NCI-H510A treated with DMSO at 0.1 percent for 48 hours (cell line): ENCODE measurements at regions not wholly inside any gene's neighbourhood (a gene's known extent, or its start where the extent isn't known, plus 50 kb on each side); places are given as distances from the start of the nearest gene placed in this dataset.

ENCODE experiments used
- DNase-seq: peaks from one replicate; lab custom pipeline; 2025; lab: John Stamatoyannopoulos, UW

DNA sequence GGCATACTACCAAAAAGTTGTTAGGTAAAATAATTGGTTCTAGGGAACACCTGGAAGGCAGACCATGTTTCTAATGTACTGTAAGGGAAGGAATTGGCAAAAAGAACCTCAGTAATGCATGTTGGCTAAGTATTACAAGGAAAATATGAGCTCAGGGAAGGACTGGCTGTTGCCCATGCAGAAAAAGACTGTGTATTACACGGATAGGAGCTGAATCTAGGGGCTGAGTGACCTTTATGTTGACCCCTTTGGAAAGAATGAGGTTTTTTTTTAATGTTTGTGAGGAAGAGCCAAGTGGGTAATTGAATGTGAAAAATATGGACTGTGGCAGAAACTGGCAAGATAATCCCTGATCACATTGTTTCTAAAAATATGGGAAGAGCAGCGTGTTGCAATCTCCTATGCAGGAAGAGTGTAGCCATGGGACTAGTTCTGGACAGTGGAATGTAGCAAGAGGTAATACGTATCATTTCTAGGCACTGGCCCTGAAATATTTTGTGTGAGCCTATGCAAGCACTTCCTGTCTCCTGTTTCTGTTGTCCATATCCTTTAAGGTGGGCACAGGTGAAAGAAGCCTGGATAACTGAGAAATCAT, 95.1 kb upstream of the CNTNAP4 start:
- DNase-seq: no peak

DNA sequence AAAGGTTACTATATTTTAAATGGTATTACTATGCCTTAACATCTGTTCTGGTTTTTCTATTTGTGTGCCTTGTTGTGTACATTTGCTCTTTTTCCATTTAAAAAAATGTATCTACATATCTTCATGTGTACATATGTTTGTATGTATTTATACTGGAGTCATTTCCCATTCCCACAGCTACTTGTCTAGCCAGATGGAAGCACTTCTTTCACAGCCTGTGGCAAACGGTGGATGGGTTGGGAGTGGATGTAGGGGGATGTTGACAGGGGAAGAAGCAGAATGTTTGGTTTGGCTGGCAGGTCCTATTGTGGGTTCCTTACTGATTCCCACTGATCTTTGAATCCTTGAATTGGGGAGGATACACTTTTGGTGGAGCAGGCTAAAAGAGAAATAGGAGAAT, 93.6 kb upstream of the CNTNAP4 start:
- no peak for DNase-seq

DNA sequence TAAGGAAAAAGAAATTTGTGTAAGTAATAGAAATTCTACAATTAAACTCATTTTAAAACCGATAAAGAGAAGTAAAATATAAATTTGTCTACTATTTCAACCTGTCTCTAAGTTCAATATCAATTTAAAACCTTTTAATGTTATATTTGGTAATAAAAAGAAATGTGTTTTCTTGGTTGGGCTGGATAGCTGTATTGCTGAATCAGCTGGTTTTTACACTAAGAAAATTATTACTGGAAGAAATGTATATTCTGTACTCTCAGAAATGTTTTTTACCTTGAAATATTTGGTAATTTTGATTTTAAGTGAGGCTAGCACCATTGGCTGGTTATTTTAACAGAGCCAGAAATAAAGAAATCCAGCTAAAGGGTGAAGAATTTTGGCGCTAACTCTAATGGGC, 87.1 kb upstream of the CNTNAP4 start:
- no peak for DNase-seq

DNA sequence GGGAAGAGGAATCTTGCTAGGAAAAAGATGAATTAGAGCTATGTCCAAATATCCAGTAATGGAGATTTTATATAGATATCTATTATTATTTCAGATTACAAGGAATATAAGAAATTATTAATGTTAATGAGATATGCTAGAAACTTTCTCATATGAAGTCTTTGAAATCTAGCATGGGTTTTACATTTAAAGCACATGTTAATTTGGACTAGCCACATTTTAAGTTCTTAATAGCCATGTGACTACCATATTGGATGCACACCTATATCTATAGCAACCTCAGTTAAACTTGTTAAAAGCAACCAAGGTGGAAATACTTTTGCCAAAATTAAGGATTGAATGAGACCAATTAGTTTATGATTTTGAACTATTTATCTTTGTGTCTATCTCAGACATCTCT, 86.7 kb upstream of the CNTNAP4 start:
- DNase-seq: no peak

DNA sequence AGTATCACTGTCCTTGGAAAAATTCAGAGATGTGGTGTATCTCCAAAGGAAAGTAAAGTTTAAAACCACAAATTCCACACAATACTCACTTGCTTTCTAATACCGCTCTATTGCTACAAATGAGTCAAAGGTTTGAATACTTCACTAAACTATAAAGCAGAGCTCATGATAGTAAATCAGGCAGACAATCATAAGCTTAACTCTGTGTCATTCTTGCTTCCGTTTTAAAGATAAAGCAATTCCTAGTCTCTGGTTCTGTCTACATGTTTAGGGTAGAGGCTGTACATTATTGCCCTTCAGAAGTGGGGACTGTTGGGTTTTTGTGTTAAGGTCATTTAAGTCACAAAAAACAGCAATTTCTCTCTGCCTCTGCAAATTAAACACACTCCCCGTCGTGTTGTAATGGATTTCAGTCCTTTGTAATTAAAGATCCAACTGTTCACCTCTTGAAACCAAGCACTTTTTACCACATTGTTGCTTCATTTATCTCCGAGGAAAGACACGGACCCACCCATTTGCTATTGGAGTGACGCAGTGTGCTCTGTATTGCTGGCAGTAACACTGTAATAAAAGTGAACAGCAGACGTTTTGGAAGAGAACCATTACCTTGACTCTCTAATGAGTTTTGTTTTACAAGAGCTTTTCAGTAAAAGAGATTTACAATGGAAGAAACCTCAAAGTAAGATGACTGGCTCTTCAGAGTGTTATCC, 83.1 kb upstream of the CNTNAP4 start:
- no peak for DNase-seq

DNA sequence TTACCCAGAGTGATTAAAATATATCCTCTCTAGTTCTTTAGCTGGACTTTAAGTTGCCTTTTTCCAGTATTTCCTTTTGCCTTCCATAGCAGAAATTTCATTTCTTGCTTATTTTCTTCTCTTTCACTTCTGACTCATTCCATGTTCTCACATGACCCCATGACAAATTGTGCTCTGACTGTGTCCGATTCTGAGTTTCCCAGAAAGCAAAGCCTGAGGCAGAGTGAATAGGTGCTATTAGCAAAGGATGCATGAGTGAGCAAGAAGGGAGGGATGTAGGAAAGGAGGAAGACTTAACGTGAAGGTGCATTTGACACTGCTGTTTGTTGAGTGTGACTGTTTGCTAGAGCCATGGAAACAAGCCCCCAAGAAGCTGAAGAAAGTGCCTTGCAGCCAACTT, 82.6 kb upstream of the CNTNAP4 start:
- no peak for DNase-seq

DNA sequence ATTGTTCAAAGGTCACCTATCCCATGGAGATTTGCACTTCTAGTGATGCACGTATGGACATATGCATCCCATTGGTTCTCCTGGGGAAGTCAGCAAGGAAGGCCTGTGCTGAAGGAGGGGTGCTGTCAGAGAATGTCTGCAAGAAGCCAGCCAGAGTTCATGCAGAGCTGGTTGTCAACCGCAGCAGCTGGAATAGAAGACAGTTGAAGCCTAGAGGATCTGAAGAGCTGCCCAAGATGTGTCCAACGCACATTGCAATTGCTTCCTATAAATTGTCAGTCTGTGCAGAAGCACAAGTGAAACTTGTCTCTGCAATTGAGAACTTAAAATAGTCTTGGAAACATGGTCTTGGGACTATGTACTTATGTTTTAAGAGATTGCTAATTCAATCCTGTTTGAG, 82.1 kb upstream of the CNTNAP4 start:
- no peak for DNase-seq

DNA sequence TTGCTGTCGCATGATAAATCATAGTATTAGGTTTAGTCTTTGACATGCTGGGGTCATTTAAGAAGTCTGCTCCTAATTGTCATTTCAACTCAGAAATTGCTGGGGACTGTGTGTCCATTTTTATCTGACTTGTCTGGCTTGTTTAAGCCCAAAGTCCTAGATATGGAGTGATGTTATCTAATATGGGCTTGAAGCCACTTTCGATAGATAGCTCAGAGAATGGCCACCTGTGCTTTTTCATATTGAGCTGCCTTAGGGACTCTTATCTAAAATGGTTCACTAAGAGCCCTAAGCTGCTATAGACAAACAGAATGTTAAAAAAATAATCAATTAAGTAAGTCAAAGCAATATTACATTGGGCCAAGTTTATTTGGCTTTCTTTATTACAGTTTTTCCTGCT, 81.6 kb upstream of the CNTNAP4 start:
- DNase-seq: no peak

DNA sequence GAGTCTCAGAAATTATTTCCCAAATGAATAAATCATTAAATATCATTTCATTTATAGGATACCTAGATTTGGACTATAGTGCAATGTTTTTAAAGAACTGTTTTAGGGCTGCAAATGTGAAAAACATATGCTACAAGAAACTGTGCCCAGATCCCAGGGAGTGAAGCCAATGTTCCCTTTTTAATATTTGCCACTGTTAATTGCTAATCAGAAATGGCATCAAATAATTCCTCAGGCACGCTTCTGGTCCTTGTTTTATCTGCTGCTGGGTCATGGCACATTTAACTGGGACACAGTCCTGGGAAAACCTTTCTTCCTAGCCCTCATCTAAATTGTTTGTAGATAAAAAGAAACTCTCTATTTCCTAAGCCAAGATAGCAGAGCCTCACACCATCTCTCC, 79.3 kb upstream of the CNTNAP4 start:
- DNase-seq: no peak

DNA sequence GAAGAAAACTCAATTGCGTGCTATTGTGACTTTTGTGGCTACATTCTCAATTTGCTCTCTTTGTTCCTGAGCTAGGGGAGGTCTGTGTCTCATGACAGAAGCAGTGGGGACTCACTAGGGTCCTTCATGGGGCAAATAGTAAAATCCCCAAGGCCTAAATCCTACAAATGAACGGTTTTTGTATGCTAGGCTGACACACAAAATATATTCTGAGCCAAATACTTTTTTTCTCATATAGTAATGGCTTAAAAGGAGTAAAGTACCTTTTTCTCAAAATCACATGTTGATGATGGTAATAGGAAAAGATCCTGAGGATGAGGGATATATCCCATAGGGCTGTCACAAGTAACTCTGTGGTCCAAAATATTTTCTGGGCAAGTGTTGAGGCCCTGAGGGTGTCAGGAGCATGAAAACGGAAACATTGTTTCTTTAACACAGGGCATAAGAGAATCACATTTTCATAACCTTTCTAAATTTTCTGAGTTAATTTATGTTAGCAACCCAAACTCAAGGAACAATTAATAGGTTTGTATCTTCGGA, 77.5 kb upstream of the CNTNAP4 start:
- no peak for DNase-seq

DNA sequence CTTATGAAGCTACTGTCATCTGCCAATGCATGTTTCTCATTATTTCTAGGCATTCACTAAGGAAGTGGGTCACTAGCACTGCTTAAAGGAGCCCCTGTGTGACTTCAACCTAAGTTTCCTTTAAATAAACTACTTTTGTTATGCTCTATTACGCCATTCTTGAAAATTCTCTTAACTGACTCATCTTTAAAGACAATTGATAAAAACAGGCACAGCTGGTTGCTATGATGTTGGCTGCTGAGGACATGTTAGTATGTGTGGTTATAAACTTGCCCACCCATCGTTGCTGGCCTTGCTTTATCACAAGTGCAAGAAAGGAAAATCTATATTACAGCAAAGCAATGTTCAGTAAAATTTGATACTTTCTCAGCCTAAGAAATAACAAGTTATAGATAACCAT, 75.8 kb upstream of the CNTNAP4 start:
- DNase-seq: no peak

DNA sequence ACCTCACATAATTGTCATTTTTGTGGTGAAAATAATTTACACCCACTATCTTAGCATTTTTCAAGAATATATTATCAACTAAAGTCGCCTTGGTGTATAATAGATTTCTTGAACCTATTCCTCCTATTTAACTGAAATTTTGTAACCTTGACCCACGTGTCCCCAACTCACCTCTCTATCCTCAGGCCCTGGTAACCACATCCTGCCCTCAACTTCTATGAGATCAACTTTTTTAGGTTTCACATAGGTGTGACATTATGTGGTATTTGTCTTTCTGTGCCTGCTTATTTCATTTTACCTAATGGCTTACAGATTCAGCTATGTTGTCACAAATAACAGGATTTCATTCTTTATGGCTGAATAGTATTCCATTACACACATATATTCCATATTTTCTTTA, 73.0 kb upstream of the CNTNAP4 start:
- DNase-seq: no peak

DNA sequence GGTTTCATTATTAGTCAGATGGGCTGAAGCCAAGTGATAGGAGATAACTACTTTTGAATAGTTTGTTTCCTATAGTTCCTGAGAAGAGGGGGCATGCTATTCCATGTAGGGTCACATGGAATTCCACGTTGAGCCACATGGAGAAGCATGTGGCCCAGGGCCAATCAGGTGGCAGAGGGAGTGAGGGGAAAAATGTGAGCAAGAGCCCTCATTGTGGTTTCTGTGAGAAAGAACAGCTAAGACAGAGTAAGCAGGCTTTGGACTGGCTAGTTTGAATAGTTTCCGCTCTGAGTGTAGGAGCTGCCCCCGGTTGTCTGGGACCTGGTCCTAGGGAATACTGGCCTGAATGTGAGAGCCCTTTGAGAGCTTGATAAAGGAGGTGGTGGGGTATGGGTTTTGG, 69.9 kb upstream of the CNTNAP4 start:
- DNase-seq: no peak

DNA sequence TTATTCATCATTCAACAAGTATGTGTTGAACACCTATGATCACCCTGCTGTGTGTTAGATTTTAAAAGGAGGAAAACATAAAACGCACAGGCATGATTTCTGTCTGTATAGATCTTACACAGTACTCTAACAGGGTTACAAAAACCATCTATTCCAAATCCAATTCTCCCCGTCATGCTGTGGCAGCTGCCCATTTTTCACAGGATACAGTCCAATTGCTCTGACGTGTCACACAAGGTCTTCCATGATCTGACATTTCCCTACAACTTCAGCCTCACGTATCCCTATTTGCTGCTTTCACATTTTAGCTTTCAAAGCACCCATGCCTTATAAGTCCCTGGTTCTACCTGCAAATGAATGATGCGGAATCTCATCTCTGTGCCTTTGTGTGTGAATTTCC, 67.0 kb upstream of the CNTNAP4 start:
- no peak for DNase-seq

DNA sequence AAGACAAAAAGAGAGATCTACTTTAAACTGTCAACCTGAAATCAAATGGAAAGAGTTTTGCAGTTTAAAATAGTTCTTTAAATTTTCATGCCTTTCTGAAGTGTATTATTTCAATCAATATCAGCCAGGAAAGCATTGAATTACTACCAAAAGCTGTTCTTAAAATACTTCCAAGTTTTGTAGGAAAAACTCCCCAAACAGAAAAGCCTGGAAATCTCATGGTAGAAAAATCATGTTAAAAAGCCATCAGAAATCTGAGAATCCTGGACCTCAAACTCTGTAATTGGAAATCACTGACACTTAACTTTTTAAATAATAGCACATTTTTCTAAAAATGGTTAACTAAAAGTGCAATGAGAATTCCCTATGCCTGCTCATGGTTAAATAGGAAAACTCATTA, 63.3 kb upstream of the CNTNAP4 start:
- DNase-seq: no peak

DNA sequence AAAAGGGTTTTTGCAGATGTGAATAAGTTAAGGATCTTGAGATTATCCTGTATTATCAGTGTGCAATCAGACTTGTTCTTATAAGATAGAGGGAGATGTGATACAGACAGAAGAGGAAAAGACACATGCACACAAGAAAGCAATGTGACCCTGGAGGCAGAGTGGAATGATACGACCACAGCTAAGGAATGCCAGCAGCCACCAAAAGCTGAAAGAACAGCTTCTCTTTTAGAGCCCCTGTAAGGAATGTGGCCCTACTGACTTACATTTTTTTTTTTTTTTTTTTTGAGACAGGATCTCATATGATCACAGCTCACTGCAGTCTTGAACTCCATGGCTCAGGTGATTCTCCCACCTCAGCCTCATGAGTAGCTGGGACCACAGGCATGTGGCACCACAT, 62.3 kb upstream of the CNTNAP4 start:
- DNase-seq: no peak

DNA sequence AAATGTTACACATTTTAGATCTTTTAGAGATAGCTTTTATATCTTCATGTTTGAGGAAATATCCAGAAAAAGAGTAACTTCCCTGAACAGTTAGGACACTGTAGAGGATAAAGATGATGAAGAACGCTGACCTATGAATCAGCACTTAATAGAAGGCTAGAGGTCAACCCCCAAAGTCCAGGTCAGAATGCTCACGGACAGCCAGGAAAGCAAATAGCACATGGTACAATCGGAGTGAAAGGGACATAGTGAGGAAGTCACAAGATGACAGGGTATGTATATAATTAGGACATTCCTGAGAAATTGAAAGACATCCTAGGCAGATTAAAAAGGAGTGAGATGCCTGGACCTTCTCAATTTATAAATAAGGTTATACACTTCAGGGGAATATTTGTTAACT, 55.1 kb upstream of the CNTNAP4 start:
- no peak for DNase-seq

DNA sequence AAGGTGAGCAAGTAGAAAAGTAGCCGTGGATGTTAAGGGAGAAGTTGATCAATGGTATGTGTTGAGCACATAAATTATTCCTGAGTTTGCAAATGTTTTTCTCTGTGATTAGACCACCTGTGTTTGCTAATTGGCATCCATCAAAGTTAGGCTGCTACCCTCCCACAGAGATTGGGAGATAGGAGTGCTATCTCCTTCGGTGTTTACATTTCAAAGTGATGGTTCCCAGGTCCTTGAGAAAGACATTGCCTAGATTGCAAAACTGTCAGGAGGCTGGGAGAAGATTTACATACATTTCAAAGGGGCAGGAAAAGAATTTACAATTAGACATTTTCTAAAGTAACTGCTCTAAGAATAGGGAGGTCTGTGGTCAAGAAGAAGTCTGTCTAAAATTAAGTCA, 54.3 kb upstream of the CNTNAP4 start:
- no peak for DNase-seq

DNA sequence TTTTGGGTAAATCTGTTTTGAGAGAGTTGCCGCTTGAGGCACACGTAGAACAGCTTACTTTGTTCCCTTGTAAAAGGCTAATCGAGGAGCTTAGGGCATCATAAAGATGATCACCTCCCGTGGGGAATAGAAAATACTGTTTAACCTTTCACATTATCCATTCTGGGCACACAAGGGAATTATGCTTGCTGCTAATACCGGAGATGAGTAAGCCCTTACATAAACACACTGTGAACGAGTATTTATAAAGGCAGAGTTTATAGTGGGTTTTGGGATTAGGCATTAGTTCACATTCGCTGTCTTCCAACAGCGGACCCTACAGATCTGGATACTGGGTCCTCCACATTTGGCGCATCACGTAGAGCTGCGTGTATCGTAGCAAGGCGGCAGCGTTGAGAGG, 51.2 kb upstream of the CNTNAP4 start:
- DNase-seq: no peak

DNA sequence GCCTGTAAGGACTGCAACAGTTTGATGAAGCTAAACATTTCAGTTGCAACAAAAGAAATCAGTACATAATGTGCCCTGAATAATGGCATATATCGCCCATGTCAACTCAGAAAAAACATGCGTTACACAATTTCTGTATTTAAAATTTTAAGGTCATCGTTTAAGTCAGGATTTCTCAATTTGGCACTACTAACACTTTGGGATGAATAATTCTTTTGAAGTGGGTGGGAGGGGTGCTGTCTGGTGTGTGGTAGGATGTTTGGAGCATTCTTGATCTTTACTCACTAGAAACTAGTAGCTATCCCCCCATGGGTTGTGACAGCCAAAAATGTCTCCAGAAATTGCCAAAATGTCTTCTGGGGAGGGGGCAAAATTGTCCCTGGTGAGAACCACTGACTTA, 50.7 kb upstream of the CNTNAP4 start:
- DNase-seq: no peak
